WTC11 (cell line): ENCODE measurements at regions not wholly inside any gene's neighbourhood (a gene's known extent, or its start where the extent isn't known, plus 50 kb on each side); places are given as distances from the start of the nearest gene placed in this dataset.

Experiments used
- ATF3 ChIP-seq: sonication (generic); formaldehyde crosslinking; conservative IDR thresholded peaks from 2 replicates; pipeline ENCODE4 v1.8.1; 2022; ENCODE audit warnings: mild to moderate bottlenecking, missing genetic modification reagents
- CREB1 ChIP-seq: sonication (generic); formaldehyde crosslinking; IDR thresholded peaks from 2 replicates; pipeline ENCODE4 v1.8.0; 2023; ENCODE audit warnings: mild to moderate bottlenecking, missing genetic modification reagents
- IRF1 ChIP-seq: sonication (generic); formaldehyde crosslinking; IDR thresholded peaks from 2 replicates; pipeline ENCODE4 v1.8.0; 2023; ENCODE audit warnings: missing genetic modification reagents
- MYBL2 ChIP-seq: sonication (generic); formaldehyde crosslinking; IDR thresholded peaks from 2 replicates; pipeline ENCODE4 v1.8.1; 2023; ENCODE audit warnings: mild to moderate bottlenecking, moderate library complexity, missing genetic modification reagents
- NR2C2 ChIP-seq: sonication (generic); formaldehyde crosslinking; IDR thresholded peaks from 2 replicates; pipeline ENCODE4 v1.8.0; 2022; ENCODE audit warnings: mild to moderate bottlenecking, missing genetic modification reagents
- SMAD3 ChIP-seq: sonication (generic); formaldehyde crosslinking; IDR thresholded peaks from 2 replicates; pipeline ENCODE4 v1.8.0; 2022; ENCODE audit warnings: missing genetic modification reagents, mild to moderate bottlenecking, borderline replicate concordance
- TCF7 ChIP-seq: sonication (generic); formaldehyde crosslinking; IDR thresholded peaks from 2 replicates; pipeline ENCODE4 v1.8.0; 2022; ENCODE audit warnings: mild to moderate bottlenecking, low read depth, missing genetic modification reagents, moderate library complexity
- TEAD4 ChIP-seq: sonication (generic); formaldehyde crosslinking; IDR thresholded peaks from 2 replicates; pipeline ENCODE4 v1.8.0; 2022; ENCODE audit warnings: mild to moderate bottlenecking, missing genetic modification reagents
- ZNF263 ChIP-seq: sonication (generic); formaldehyde crosslinking; IDR thresholded peaks from 2 replicates; pipeline ENCODE4 v1.8.1; 2022; ENCODE audit warnings: low read depth, mild to moderate bottlenecking, moderate library complexity, missing genetic modification reagents
- TF ChIP-seq, protein P1 (sequence below): fragments of 200-600 bp; IDR thresholded peaks from 2 replicates; pipeline ENCODE4 v1.8.0; 2022; ENCODE audit warnings: antibody characterized with exemption

DNA sequence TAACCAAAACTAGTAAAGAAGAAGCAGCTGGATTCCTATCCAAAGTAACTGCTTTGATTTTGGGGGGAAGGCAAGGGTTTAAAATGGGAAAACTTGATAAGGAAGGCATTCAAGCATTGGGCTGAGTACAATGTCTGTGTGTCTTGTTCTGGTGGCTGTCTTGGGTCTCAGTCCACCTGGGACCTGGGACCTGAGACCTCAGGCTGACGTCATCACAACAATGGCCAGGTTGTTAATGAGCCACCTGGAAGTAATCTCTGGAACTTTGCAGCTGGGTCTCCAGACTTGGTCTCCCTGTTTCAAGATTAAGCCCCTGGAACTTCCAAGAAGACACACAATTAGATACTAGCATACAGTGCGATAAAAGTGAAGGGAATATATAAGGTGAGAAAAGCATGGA, 157.5 kb downstream of the PIK3R1 start:
- no peak for TF ChIP-seq MYBL2 (CRISPR knock-in tag)
- no peak for TF ChIP-seq IRF1 (CRISPR knock-in tag)
- TF ChIP-seq, protein P1, sequence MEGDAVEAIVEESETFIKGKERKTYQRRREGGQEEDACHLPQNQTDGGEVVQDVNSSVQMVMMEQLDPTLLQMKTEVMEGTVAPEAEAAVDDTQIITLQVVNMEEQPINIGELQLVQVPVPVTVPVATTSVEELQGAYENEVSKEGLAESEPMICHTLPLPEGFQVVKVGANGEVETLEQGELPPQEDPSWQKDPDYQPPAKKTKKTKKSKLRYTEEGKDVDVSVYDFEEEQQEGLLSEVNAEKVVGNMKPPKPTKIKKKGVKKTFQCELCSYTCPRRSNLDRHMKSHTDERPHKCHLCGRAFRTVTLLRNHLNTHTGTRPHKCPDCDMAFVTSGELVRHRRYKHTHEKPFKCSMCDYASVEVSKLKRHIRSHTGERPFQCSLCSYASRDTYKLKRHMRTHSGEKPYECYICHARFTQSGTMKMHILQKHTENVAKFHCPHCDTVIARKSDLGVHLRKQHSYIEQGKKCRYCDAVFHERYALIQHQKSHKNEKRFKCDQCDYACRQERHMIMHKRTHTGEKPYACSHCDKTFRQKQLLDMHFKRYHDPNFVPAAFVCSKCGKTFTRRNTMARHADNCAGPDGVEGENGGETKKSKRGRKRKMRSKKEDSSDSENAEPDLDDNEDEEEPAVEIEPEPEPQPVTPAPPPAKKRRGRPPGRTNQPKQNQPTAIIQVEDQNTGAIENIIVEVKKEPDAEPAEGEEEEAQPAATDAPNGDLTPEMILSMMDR = no peak
- no peak for TF ChIP-seq ATF3
- TF ChIP-seq ZNF263 (CRISPR knock-in tag) = no peak
- no peak for TF ChIP-seq CREB1 (CRISPR knock-in tag)
- no peak for TF ChIP-seq SMAD3
- no peak for TF ChIP-seq TEAD4 (CRISPR knock-in tag)
- no peak for TF ChIP-seq TCF7 (CRISPR knock-in tag)
- TF ChIP-seq NR2C2 (CRISPR knock-in tag) = no peak
